Mucosa of rectum (tissue), 2 donors: ENCODE measurements at regions not wholly inside any gene's neighbourhood (a gene's known extent, or its start where the extent isn't known, plus 50 kb on each side); places are given as distances from the start of the nearest gene placed in this dataset.

Source experiments
- H3K27ac ChIP-seq, 2 donors: one replicate each; pipeline ENCODE4 v1.7.0; 2013; ENCODE audit warnings: inconsistent platforms in 2 of 2, low read depth in 2 of 2, low read length in 2 of 2
- H3K27me3 ChIP-seq, 2 donors: one replicate each; pipeline ENCODE4 v1.7.0; 2013; ENCODE audit warnings: low read length in 2 of 2; ENCODE audit not compliant: control insufficient read depth in 2 of 2, insufficient read depth in 2 of 2
- H3K36me3 ChIP-seq, 2 donors: one replicate each; pipeline ENCODE4 v1.7.0; 2013; ENCODE audit warnings: low read length in 2 of 2; ENCODE audit not compliant: control insufficient read depth in 2 of 2, insufficient read depth in 2 of 2
- H3K4me1 ChIP-seq, 2 donors: one replicate each; pipeline ENCODE4 v1.7.0; 2013; ENCODE audit warnings: low read length in 2 of 2, mild to moderate bottlenecking in 1 of 2; ENCODE audit not compliant: control insufficient read depth in 2 of 2, insufficient read depth in 2 of 2
- H3K4me3 ChIP-seq, 2 donors: one replicate each; pipeline ENCODE4 v1.7.0; 2013; ENCODE audit warnings: low read length in 2 of 2
- H3K9ac ChIP-seq, 2 donors: one replicate each; pipeline ENCODE4 v1.7.0; 2013; ENCODE audit warnings: low read length in 2 of 2, low read depth in 1 of 2, mild to moderate bottlenecking in 1 of 2
- H3K9me3 ChIP-seq, 2 donors: one replicate each; pipeline ENCODE4 v1.7.0; 2013; ENCODE audit warnings: low read length in 2 of 2; ENCODE audit not compliant: control insufficient read depth in 2 of 2
- donor health status: healthy.
- donor health status: Normal muscosa, but diverticular disease.

DNA sequence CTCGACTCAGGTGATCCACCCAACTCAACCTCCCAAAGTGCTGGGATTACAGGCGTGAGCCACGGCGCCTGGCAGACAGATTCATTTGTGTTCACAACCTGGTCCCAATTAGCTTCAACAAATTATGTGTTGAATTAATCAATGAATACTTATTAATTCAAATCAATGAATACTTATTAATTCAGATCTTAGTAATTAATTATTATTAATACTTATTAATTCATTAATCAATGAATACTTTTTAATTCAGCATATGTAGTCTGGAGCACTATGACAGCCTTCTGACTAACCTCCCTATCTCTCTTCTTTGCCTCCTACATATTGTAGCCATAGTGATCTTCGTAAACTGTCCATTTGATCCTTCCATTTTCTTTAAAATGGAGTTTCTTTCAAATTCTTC, 56.7 kb upstream of the RBPJ start:
- Histone ChIP-seq H3K9ac (no peak overlapping the region), H3K27me3 (no peaks in the 10 kb centered on the region), H3K4me1 (no peaks in the 10 kb centered on the region), H3K27ac (no peak overlapping the region), H3K9me3 (no peaks in the 10 kb centered on the region), H3K36me3 (no peaks in the 10 kb centered on the region), H3K4me3 (no peak overlapping the region)

DNA sequence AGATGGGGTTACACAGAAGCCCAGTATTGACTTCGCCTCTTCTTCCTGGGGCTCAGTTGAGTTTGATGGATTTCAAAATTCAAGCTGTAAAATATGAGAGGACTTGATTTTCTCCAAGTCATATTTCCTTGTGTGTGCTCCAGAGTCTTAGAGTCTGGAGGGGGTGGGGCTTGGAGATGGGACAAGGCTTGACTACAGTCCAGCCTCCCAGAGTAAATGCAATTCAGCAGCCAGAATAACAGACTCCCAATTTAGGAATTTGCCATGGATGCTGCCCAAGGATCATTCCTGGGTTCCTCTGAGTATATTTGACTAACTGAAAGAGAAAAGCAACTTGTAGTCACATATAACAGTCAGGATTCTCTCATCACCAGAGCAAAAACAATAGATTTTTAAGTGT, 53.7 kb upstream of the RBPJ start:
- H3K9ac ChIP-seq = no peak overlapping the region
- no peak overlapping the region for H3K27ac ChIP-seq
- H3K4me3 ChIP-seq = no peak overlapping the region
- no peaks in the 10 kb centered on the region for H3K4me1 ChIP-seq
- H3K27me3 ChIP-seq = no peaks in the 10 kb centered on the region
- no peaks in the 10 kb centered on the region for H3K36me3 ChIP-seq
- H3K9me3 ChIP-seq = no peaks in the 10 kb centered on the region

DNA sequence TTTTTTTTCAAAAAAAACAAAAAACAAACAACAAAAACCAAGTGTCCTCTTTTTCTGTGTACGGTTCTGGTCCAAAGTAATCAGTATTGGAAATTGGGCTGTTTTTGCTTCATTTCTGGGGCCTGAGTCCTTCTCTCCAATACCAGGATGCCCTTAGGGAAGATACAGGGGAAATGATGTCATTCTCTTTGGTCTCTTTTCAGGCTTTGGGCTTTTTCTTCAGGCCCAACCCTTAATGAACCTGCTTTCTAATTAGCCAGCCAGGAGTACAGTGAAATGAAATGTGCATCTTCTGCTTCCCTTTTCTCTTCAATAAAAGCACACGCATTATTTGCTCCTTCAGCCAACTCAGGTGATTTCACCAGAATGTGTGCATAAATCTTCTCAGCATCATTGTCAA, 52.6 kb upstream of the RBPJ start:
- H3K9me3 ChIP-seq = no peaks in the 10 kb centered on the region

DNA sequence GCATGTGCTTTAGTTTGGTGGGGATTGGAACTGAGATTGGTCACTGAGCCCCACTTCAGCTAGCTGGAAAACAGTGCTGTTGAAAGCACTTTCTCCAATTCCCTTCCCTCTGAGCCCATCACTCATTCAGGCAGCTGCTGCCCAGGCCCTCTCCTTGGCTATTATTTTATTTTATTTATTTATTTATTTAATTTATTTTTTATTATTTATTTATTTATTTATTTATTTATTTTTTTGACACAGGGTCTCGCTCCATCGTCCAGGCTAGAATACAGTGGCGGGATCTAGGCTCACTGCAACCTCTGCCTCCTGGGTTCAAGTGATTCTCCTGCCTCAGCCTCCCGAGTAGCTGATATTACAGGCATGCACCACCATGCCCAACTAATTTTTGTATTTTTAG, 51.8 kb upstream of the RBPJ start:
- Histone ChIP-seq H3K4me3 (no peak overlapping the region), H3K9ac (no peak overlapping the region), H3K27ac (no peak overlapping the region), H3K9me3 (no peaks in the 10 kb centered on the region), H3K4me1 (peaks cover 0 to 3% of the 10 kb centered on the region in 2 donors), H3K27me3 (no peaks in the 10 kb centered on the region), H3K36me3 (no peaks in the 10 kb centered on the region)

More for the DNA sequence above, 52.6 kb upstream of the RBPJ start:
- Histone ChIP-seq H3K4me1 (peaks cover 0 to 3% of the 10 kb centered on the region in 2 donors), H3K27me3 (no peaks in the 10 kb centered on the region), H3K36me3 (no peaks in the 10 kb centered on the region), H3K4me3 (no peak overlapping the region), H3K9ac (no peak overlapping the region), H3K27ac (no peak overlapping the region)
